ES-I3 (cell line): ENCODE measurements at regions not wholly inside any gene's neighbourhood (a gene's known extent, or its start where the extent isn't known, plus 50 kb on each side); places are given as distances from the start of the nearest gene placed in this dataset.
"Not testable (repeated sequence)": the region's sequence is repeated elsewhere in the genome, so short reads cannot be mapped to it uniquely, and the experiment has no call there.

ENCODE experiments used
- H3K36me3 ChIP-seq: 2 replicates; pipeline ENCODE4 v1.6.1; 2013; ENCODE audit warnings: mild to moderate bottlenecking, low read length, control low read depth, moderate library complexity; ENCODE audit not compliant: insufficient read depth
- H3K4me1 ChIP-seq: 2 replicates; pipeline ENCODE4 v1.6.1; 2013; ENCODE audit warnings: mild to moderate bottlenecking, control low read depth, low read length; ENCODE audit not compliant: insufficient read depth
- H3K9ac ChIP-seq: 2 replicates; pipeline ENCODE4 v1.6.1; 2013; ENCODE audit warnings: low read depth, mild to moderate bottlenecking, low read length, moderate library complexity
- H3K9me3 ChIP-seq: 2 replicates; pipeline ENCODE4 v1.6.1; 2013; ENCODE audit warnings: mild to moderate bottlenecking, low read length, moderate library complexity; ENCODE audit not compliant: control insufficient read depth, insufficient read depth

GRCh38 chr2:23037596-23037995 is 347.4 kb upstream of the KLHL29 start:
- Histone ChIP-seq H3K36me3 (no peaks in the 10 kb centered on the region), H3K9me3 (no peaks in the 10 kb centered on the region; the same call in 1 of the 2 replicates), H3K4me1 (no peaks in the 10 kb centered on the region), H3K9ac (no peak overlapping the region)

GRCh38 chr2:23041443-23041842 is 343.5 kb upstream of the KLHL29 start:
- Histone ChIP-seq H3K4me1 (no peaks in the 10 kb centered on the region), H3K36me3 (no peaks in the 10 kb centered on the region), H3K9me3 (no peaks in the 10 kb centered on the region; the same call in 1 of the 2 replicates), H3K9ac (no peak overlapping the region)

- H3K36me3 ChIP-seq = no peaks in the 10 kb centered on the region
- H3K9ac ChIP-seq = no peak overlapping the region
- no peaks in the 10 kb centered on the region for H3K4me1 ChIP-seq
- H3K9me3 ChIP-seq = no peaks in the 10 kb centered on the region; the same call in 1 of the 2 replicates
Observed at GRCh38 chr2:23042216-23042906, 342.6 kb upstream of the KLHL29 start.

GRCh38 chr2:23050388-23050787 is 334.6 kb upstream of the KLHL29 start:
- Histone ChIP-seq H3K9me3 (0 out of 2 replicates have a peak, but pooled peaks cover 3% of the 10 kb centered on the region), H3K36me3 (no peaks in the 10 kb centered on the region), H3K9ac (no peak overlapping the region), H3K4me1 (no peaks in the 10 kb centered on the region)

GRCh38 chr2:23053601-23054000 is 331.4 kb upstream of the KLHL29 start:
- Histone ChIP-seq H3K9me3 (0 out of 2 replicates have a peak, but pooled peaks cover 3% of the 10 kb centered on the region), H3K4me1 (no peaks in the 10 kb centered on the region), H3K9ac (no peak overlapping the region), H3K36me3 (no peaks in the 10 kb centered on the region)

GRCh38 chr2:23055251-23055650 is 329.7 kb upstream of the KLHL29 start:
- Histone ChIP-seq H3K36me3 (no peaks in the 10 kb centered on the region), H3K9ac (no peak overlapping the region), H3K4me1 (no peaks in the 10 kb centered on the region), H3K9me3 (0 out of 2 replicates have a peak, but pooled peaks cover 3% of the 10 kb centered on the region)

- H3K4me1 ChIP-seq, H3K36me3 ChIP-seq: not testable (repeated sequence)
Observed at GRCh38 chr2:23056846-23057245, 328.1 kb upstream of the KLHL29 start.

GRCh38 chr2:23058435-23058834 is 326.5 kb upstream of the KLHL29 start:
- no peak overlapping the region for H3K9ac ChIP-seq
- no peaks in the 10 kb centered on the region for H3K4me1 ChIP-seq
- H3K9me3 ChIP-seq = no peaks in the 10 kb centered on the region
- H3K36me3 ChIP-seq = no peaks in the 10 kb centered on the region

More at GRCh38 chr2:23056846-23057245, 328.1 kb upstream of the KLHL29 start:
- H3K9ac ChIP-seq, H3K9me3 ChIP-seq: not testable (repeated sequence)

GRCh38 chr2:23065210-23065609 is 319.8 kb upstream of the KLHL29 start:
- no peaks in the 10 kb centered on the region for H3K4me1 ChIP-seq
- no peaks in the 10 kb centered on the region for H3K9me3 ChIP-seq
- no peaks in the 10 kb centered on the region for H3K36me3 ChIP-seq
- H3K9ac ChIP-seq = no peak overlapping the region

- Histone ChIP-seq H3K9me3 (no peaks in the 10 kb centered on the region), H3K36me3 (no peaks in the 10 kb centered on the region), H3K4me1 (no peaks in the 10 kb centered on the region)
Observed at GRCh38 chr2:23065936-23066335, 319.0 kb upstream of the KLHL29 start.

GRCh38 chr2:23066686-23067085 is 318.3 kb upstream of the KLHL29 start:
- H3K4me1 ChIP-seq = no peaks in the 10 kb centered on the region
- H3K9ac ChIP-seq = no peak overlapping the region
- H3K36me3 ChIP-seq = no peaks in the 10 kb centered on the region
- no peaks in the 10 kb centered on the region for H3K9me3 ChIP-seq

More at GRCh38 chr2:23065936-23066335, 319.0 kb upstream of the KLHL29 start:
- no peak overlapping the region for H3K9ac ChIP-seq

GRCh38 chr2:23069156-23069555 is 315.8 kb upstream of the KLHL29 start:
- H3K36me3 ChIP-seq = no peaks in the 10 kb centered on the region
- H3K9me3 ChIP-seq = no peaks in the 10 kb centered on the region
- H3K9ac ChIP-seq = no peak overlapping the region
- H3K4me1 ChIP-seq = no peaks in the 10 kb centered on the region

GRCh38 chr2:23069923-23070322 is 315.1 kb upstream of the KLHL29 start:
- H3K4me1 ChIP-seq = no peaks in the 10 kb centered on the region
- no peaks in the 10 kb centered on the region for H3K36me3 ChIP-seq
- H3K9ac ChIP-seq = no peak overlapping the region
- no peaks in the 10 kb centered on the region for H3K9me3 ChIP-seq

GRCh38 chr2:23073056-23073455 is 311.9 kb upstream of the KLHL29 start:
- no peaks in the 10 kb centered on the region for H3K36me3 ChIP-seq
- H3K9me3 ChIP-seq = no peaks in the 10 kb centered on the region
- H3K4me1 ChIP-seq = no peaks in the 10 kb centered on the region
- H3K9ac ChIP-seq = no peak overlapping the region

GRCh38 chr2:23073671-23074070 is 311.3 kb upstream of the KLHL29 start:
- Histone ChIP-seq H3K4me1 (no peaks in the 10 kb centered on the region), H3K9me3 (no peaks in the 10 kb centered on the region), H3K9ac (no peak overlapping the region), H3K36me3 (no peaks in the 10 kb centered on the region)
